ENCODE measurements at regions not wholly inside any gene's neighbourhood (a gene's known extent, or its start where the extent isn't known, plus 50 kb on each side); places are given as distances from the start of the nearest gene placed in this dataset.
"Not testable (repeated sequence)": the region's sequence is repeated elsewhere in the genome, so short reads cannot be mapped to it uniquely, and the experiment has no call there.

GRCh38 chr5:34329611-34330108 lies 286.6 kb upstream of the C1QTNF3 start:
- FAIRE-seq: not testable (repeated sequence)

GRCh38 chr5:34331928-34332454 lies 289.0 kb upstream of the C1QTNF3 start:
- not testable (repeated sequence) for FAIRE-seq

- FAIRE-seq: not testable (repeated sequence)
Observed at GRCh38 chr5:34339408-34340001, 296.5 kb upstream of the C1QTNF3 start.

- not testable (repeated sequence) for FAIRE-seq
Observed at GRCh38 chr5:34354440-34354839, 301.7 kb upstream of the RAI14 start.

- not testable (repeated sequence) for FAIRE-seq
Observed at GRCh38 chr5:34371417-34371816, 284.7 kb upstream of the RAI14 start.

- not testable (repeated sequence) for FAIRE-seq
Observed at GRCh38 chr5:34371817-34372216, 284.3 kb upstream of the RAI14 start.

GRCh38 chr5:34372739-34373138 lies 283.4 kb upstream of the RAI14 start:
- FAIRE-seq: not testable (repeated sequence)

- not testable (repeated sequence) for FAIRE-seq
Observed at GRCh38 chr5:34377651-34378050, 278.5 kb upstream of the RAI14 start.

- FAIRE-seq: not testable (repeated sequence)
Observed at GRCh38 chr5:34378498-34378897, 277.6 kb upstream of the RAI14 start.

GRCh38 chr5:34388754-34389153 lies 267.4 kb upstream of the RAI14 start:
- not testable (repeated sequence) for FAIRE-seq

GRCh38 chr5:34409373-34409772 lies 246.8 kb upstream of the RAI14 start:
- no peak for FAIRE-seq

- FAIRE-seq: no peak
Observed at GRCh38 chr5:34410411-34411139, 245.6 kb upstream of the RAI14 start.

GRCh38 chr5:34411470-34412346 lies 244.4 kb upstream of the RAI14 start:
- FAIRE-seq: no peak

- FAIRE-seq: no peak
Observed at GRCh38 chr5:34412736-34413135, 243.4 kb upstream of the RAI14 start.

- FAIRE-seq: no peak
Observed at GRCh38 chr5:34415559-34416198, 240.4 kb upstream of the RAI14 start.

- no peak for FAIRE-seq
Observed at GRCh38 chr5:34416501-34417008, 239.6 kb upstream of the RAI14 start.

GRCh38 chr5:34420191-34420590 lies 235.9 kb upstream of the RAI14 start:
- FAIRE-seq: not testable (repeated sequence)

GRCh38 chr5:34436761-34437501 lies 219.2 kb upstream of the RAI14 start:
- FAIRE-seq: no peak

GRCh38 chr5:34439601-34440000 lies 216.5 kb upstream of the RAI14 start:
- no peak for FAIRE-seq

GRCh38 chr5:34441767-34442166 lies 214.4 kb upstream of the RAI14 start:
- FAIRE-seq: not testable (repeated sequence)

GRCh38 chr5:34447424-34447823 lies 208.7 kb upstream of the RAI14 start:
- FAIRE-seq: no peak

GRCh38 chr5:34449639-34450038 lies 206.5 kb upstream of the RAI14 start:
- FAIRE-seq: no peak
